ENCODE measurements at regions not wholly inside any gene's neighbourhood (a gene's known extent, or its start where the extent isn't known, plus 50 kb on each side); places are given as distances from the start of the nearest gene placed in this dataset.
A peak's percentile ranks its signal among the peaks of the same experiment; 100 is the strongest.

- no peak for DNase-seq
These were observed 176.2 kb upstream of the DMRT1 start for GRCh38 chr9:665296-665695.

DNA sequence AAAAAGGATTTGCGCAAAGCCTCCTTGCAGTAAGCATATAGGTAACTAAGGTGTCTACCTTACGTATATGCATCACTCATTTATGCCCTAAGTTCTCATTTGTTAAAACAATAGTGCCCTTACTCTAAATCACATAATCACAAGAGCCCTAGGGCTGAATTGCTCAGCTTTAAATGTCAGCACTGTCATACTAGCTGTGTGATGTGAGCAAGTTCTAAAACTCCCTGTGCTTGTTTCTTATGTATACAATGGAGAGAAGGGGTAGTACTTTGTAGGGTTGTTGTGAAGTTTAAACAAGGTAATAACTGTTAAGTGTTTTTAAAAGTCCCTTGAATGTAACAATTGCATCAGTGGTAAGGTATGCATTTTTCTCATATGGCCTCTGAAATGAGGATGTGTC lies 169.5 kb upstream of the DMRT1 start:
- DNase-seq: no peak

- DNase-seq: no peak
These were observed 168.6 kb upstream of the DMRT1 start for GRCh38 chr9:672851-673250.

DNA sequence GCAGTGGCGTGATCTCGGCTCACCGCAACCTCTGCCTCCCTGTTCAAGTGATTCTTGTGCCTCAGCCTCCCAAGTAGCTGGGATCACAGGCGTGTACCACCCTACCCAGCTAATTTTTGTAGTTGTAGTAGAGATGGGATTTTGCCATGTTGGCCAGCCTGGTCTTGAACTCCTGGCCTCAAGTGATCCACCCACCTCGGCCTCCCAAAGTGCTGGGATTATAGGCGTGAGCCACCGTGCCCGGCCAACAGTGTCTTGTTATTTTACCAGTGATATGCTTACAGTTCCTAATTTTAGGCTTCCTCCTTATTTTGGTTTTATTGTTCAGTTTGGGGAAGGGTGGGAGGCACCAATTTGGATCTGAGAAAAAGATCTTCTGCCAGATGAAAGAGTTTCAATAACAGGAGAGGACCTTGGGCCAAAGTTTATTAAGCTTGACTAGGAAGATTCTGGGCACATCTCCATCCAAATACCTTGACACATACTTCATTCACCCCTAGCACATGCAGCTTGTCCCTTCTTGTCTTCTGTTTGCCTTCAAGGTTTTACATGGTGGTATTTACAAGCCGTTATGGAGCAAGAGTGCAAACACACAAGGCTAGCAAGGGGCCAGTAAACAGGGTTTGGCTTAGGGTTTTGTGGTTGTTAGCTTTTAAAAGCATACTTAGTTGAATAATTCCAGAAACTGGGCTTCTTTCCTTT lies 168.1 kb upstream of the DMRT1 start:
- DNase-seq: no peak

DNA sequence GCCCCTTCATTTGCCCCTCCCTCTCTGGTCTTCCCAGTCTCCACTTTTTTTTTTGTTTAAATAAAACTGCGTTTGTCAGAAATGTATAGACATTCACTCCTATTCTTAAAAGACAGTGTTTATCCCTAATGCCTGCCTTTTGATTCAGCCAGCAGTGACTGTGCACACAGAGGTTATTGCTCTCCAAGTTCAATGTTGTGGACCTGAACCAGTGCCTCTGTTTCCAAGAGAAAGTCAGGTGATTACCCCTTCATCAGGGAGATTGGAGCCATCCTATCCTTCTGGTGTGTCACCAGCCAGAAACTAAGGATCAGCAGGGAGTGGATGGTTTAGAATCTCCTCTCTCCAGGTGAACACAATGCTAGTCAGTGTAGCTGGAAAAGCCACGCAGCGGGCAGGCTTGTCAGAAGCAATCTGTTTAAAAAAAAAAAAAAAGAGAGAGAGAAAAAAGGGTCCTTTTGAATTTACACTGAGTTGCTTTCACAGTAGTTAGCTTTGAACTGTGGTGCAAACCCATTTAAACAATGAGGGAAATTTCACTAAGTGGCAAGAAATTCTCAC lies 167.5 kb upstream of the DMRT1 start:
- DNase-seq: peak in 6 of 58 donors; percentile 26 to 46 (median 32)

DNA sequence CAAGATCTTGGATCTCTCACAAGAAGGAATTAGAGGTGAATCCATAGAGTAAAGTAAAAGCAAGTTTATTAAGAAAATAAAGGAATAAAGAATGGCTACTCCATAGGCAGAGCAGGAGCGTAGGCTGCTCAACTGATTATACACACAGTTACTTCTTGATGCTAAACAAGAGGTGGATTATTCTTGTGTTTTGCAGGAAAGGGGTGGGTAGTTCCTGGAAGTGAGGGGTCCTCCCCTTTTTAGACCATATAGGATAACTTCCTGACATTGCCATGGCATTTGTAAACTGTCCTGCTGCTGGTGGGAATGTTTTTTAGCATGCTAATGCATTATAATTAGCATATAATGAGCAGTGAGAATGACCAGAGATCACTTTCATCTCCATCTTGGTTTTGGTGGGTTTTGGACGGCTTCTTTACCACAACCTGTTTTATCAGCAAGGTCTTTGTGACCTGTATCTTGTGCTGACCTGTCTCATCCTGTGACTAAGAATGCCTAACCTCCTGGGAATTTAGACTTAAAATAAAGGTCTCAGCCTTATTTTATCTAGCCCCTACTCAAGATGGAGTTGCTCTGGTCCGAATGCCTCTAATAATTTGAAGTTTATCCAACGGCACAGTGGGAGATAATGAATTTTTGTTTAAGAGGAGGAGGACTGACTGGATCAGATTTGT lies 165.7 kb upstream of the DMRT1 start:
- DNase-seq: no peak

GRCh38 chr9:676780-677438 lies 164.6 kb upstream of the DMRT1 start:
- DNase-seq: no peak

DNA sequence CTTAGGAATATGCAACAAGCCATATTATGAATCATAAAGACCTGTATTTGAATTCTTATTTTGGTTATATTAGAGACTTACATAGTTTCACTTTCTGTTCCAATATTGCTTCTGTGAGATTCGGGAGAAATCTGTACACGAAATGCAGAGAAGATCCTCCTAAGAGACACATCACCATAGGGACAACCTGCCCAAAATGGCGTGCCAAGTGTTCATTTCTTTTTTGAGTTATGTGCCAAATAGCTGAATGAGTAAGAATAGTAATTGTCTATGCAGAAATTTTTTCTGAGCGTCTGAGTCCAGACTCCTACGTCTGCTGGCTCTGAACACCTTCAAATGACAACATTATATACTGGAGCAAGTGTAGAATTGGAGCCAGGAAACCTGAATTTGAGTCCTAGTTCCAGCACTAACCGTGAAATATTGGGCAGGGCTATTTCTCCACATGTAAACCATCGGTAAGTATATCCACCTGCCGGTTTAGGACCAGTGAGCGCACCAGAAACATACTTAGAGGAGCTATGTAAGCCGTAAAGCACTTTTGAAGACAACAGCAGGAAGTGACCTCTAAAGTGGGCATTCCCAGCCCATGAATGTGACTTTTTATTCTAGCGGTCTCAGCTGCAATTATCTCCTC lies 163.9 kb upstream of the DMRT1 start:
- DNase-seq: peak in 2 of 58 donors; percentile 23 to 24

GRCh38 chr9:678897-679296 lies 162.6 kb upstream of the DMRT1 start:
- no peak for DNase-seq

DNA sequence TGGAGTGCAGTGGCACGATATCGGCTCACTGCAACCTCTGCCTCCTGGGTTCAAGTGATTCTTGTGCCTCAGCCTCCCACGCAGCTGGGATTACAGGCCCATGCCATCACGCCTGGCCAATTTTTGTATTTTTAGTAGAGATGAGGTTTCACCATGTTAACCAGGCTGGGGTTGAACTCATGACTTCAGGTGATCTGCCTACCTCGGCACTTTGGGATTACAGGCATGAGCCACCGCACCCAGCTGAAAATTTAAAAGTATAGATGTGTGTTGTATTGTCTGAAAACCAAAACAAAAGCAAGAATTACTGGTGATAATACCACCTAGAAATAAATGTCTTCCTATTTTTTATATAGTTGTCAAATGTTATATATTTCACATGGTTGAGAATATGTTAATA lies 162.0 kb upstream of the DMRT1 start:
- DNase-seq: no peak

- DNase-seq: no peak
These were observed 161.4 kb upstream of the DMRT1 start for GRCh38 chr9:680106-680505.

DNA sequence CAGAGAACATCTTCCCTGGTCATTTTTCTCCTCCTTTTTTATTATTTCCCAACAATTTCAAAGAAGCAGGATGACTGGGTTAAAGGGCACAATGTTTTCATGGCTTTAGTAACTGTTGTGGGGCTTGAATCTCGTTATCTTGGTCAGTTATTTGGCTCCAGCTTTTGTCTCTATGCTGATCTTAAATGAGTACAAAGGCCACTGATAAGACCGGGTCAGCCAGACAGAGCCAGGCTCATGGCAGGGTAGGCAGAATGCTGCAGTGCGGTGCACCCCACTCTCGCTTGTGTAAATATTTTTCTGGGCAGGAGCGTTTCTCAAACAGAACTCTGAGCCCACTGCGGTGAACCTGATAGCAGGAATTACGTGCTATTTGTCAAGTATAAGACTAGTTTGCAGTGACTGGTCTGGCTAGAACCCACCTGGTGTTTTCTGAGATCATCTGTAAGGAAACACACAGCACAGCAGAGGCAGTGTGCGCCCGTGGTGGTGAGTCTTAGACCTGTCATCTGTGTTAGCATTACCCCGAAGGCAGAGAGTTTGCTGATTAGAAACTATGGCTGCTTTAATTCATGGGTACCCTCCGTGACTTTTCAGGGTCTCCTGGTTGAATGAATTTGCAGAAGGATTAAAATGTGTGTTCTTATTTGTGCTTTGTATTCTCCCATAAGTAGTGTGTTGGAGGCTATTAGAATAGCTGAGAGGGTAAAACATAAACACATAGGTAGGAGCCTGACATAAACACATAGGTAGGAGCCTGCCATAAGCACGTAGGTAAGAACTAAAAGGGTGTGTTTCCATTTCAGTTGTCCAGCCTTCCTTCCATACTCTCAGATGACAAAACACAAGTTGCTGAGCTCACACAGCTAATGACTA lies 158.6 kb upstream of the DMRT1 start:
- DNase-seq: no peak

DNA sequence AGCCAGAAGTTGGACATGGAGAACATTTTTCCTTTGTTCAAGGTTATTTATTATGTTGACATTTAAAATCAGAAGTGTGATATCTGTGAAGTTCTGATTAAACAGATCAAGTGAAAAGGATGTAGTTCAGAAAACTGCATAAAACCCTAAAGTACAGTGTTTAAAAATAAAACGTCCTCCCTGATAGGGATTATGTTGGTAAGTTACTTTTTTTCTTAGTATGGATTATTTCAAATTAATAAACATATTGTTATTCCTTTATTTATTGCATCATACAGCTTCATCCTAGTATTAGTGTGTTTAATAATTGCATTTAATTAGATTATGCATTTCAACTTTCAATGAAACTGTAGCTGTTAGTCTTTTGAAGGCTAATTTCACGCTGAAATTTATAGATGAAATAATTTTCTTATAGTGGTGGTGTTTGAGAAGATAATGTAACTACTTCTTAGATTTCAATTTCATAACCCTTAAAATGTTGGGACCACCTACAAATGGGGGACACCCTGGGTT lies 157.9 kb upstream of the DMRT1 start:
- DNase-seq: no peak

DNA sequence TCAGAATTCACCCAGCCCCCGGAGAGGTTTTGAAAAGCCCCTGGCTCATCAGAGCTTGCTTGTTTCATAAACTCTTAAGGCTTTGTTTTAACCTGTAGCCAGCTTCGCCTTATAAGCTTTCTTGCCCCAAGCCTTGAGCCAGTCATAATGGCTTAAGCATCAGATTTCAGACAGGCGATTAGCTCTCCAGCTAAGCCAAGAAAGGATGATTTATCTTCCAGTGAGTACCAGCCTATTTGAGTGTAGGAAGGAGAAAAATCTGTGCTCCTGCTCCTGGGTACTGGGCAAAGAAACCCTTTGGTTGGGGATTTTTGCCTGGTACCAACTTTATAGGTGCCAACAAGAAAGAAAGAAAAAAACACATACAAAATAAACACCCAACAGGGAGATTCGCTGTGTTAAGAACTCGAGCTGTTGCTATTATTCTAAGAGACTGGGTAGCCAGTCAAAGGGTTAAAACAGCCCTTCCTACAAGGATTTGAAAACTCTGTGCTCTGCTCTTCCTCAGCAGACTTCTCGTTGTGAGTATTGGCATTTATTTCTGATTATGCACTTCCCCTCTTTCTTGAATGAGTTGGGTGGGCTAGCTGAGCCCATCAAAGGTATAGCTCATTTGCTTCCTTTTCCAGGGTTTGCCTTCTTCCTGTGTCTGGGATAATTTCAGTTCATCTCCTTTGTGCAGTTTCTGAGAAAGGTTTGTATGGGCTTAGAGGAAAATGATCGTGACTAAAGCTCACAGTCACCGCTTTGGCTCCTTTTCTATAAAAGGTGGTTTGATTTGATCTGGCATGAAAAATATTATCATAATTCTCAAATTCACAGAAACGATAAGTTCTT lies 157.2 kb upstream of the DMRT1 start:
- no peak for DNase-seq

- DNase-seq: peak in 3 of 58 donors; percentile 24 to 53 (median 37)
These were observed 156.6 kb upstream of the DMRT1 start for GRCh38 chr9:684941-685340.

DNA sequence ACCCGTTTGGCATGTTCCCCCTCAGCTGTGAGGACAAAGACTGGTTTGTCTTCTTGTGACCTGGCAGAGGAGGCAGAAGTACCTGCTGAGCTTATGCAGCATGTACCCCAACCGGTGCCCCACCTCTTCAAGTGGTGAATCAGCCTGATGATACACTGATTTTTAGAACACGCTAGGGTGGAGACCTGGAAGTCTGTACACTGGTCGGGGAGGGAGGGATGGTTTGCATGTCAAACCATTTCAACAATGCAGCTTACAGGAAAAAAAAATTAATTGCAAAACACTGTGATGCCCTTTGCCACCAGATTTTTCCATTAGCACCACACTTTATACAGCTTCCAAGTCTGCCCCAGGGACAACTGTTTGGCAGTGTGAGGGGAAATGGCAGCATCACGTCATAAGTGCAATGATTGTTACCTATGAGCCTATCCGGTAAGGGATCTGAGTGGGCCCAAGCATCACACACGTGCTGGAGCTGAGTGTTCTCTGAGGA lies 155.1 kb upstream of the DMRT1 start:
- no peak for DNase-seq

DNA sequence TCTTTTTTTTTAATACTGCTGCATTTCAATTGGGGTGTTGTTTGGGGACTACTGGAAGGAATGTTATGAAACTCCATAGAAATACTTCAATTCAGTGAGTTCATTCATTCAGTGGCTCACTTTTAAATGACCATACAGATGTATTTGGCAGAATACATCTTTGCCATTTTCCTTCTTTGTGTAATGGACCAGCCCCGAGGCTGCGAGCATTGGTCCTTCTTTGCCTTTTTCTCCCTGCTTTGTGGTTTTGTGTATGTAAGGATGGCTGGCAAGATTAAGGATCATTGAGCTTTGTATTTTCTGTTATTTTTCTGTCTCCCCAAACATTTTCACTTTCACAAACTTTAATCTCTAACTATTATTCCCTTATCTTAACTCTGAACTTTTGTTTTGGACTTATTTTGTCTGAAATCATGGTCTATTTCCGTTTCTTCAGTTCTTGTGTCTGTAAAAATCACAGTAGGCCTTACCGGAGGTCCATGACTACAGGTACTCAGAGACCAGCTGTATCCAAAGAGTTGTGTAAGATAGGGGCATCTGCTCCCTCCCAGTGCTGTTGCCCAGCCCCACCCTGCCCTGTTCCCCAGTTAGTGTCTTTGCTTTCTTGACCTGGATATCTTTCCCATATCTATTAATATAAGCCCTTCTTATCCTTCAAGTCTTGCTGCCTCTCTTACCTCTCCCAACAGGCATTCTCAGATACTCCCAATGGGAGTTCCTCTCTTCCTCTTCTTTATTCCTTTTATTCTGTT lies 154.3 kb upstream of the DMRT1 start:
- DNase-seq: no peak

GRCh38 chr9:687994-688393 lies 153.5 kb upstream of the DMRT1 start:
- DNase-seq: no peak
